Astrocyte (in vitro differentiated cells and primary cell): ENCODE measurements at regions not wholly inside any gene's neighbourhood (a gene's known extent, or its start where the extent isn't known, plus 50 kb on each side); places are given as distances from the start of the nearest gene placed in this dataset.

Experiments used
- EZH2 ChIP-seq: IDR thresholded peaks from 2 replicates; pipeline ENCODE4 v1.6.1; 2012; ENCODE audit warnings: mild to moderate bottlenecking, low read length, inconsistent platforms; ENCODE audit not compliant: insufficient read depth
- TF ChIP-seq, protein P1 (sequence below): IDR thresholded peaks from 2 replicates; pipeline ENCODE4 v1.5.1; 2011; ENCODE audit warnings: low read depth, mild to moderate bottlenecking, inconsistent platforms, low read length, moderate library complexity; ENCODE audit not compliant: insufficient read depth

DNA sequence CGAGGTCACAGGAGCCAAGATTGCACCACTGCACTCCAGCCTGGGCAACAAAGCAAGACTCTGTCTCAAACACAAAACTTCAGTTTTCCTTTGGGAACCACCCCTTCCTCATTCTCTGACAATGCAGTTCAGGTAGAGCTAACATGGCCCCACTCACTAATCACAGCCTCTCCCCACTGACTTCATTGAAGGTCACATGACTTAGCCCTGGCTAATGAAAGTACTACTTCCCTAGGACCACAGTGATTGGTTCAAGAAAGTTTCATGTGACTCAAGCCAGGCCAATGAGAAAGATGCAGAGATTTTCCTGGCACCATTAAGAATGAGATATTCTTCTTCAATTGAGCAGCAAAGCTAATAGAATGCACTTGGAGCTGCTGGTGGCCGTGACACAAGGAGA is 67.2 kb upstream of the GPBP1 start:
- TF ChIP-seq, protein P1, sequence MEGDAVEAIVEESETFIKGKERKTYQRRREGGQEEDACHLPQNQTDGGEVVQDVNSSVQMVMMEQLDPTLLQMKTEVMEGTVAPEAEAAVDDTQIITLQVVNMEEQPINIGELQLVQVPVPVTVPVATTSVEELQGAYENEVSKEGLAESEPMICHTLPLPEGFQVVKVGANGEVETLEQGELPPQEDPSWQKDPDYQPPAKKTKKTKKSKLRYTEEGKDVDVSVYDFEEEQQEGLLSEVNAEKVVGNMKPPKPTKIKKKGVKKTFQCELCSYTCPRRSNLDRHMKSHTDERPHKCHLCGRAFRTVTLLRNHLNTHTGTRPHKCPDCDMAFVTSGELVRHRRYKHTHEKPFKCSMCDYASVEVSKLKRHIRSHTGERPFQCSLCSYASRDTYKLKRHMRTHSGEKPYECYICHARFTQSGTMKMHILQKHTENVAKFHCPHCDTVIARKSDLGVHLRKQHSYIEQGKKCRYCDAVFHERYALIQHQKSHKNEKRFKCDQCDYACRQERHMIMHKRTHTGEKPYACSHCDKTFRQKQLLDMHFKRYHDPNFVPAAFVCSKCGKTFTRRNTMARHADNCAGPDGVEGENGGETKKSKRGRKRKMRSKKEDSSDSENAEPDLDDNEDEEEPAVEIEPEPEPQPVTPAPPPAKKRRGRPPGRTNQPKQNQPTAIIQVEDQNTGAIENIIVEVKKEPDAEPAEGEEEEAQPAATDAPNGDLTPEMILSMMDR: no peak
- no peak for TF ChIP-seq EZH2
